HG03571 (cell line): ENCODE measurements at regions not wholly inside any gene's neighbourhood (a gene's known extent, or its start where the extent isn't known, plus 50 kb on each side); places are given as distances from the start of the nearest gene placed in this dataset.
"Not testable (repeated sequence)": the region's sequence is repeated elsewhere in the genome, so short reads cannot be mapped to it uniquely, and the experiment has no call there.

ENCODE experiments used
- ATAC-seq: cut with Tn5 transposase; IDR thresholded peaks from one replicate; pipeline ENCODE4 v1.9.1; 2021; ENCODE audit not compliant: unreplicated experiment

GRCh38 chr3:33919312-33920120, 121.1 kb downstream of the PDCD6IP start:
- ATAC-seq: no peak

- ATAC-seq: no peak
Observed at GRCh38 chr3:33920511-33920910, 122.1 kb downstream of the PDCD6IP start.

GRCh38 chr3:33921608-33922007, 123.2 kb downstream of the PDCD6IP start:
- ATAC-seq: no peak

- ATAC-seq: no peak
Observed at GRCh38 chr3:33926998-33927605, 128.7 kb downstream of the PDCD6IP start.

- no peak for ATAC-seq
Observed at GRCh38 chr3:33929813-33930212, 131.4 kb downstream of the PDCD6IP start.

GRCh38 chr3:33931512-33931911, 133.1 kb downstream of the PDCD6IP start:
- ATAC-seq: no peak

GRCh38 chr3:33932010-33932764, 133.8 kb downstream of the PDCD6IP start:
- no peak for ATAC-seq

GRCh38 chr3:33936171-33936920, 137.9 kb downstream of the PDCD6IP start:
- no peak for ATAC-seq

GRCh38 chr3:33936921-33937525, 138.6 kb downstream of the PDCD6IP start:
- no peak for ATAC-seq

GRCh38 chr3:33937628-33938027, 139.2 kb downstream of the PDCD6IP start:
- no peak for ATAC-seq

GRCh38 chr3:33940149-33940548, 141.7 kb downstream of the PDCD6IP start:
- ATAC-seq: no peak

- ATAC-seq: no peak
Observed at GRCh38 chr3:33940736-33941135, 142.3 kb downstream of the PDCD6IP start.

GRCh38 chr3:33941804-33942203, 143.4 kb downstream of the PDCD6IP start:
- ATAC-seq: no peak

- ATAC-seq: no peak
Observed at GRCh38 chr3:33942483-33943150, 144.2 kb downstream of the PDCD6IP start.

- ATAC-seq: no peak
Observed at GRCh38 chr3:33943277-33943676, 144.8 kb downstream of the PDCD6IP start.

- ATAC-seq: not testable (repeated sequence)
Observed at GRCh38 chr3:33946612-33947011, 148.2 kb downstream of the PDCD6IP start.

GRCh38 chr3:33947272-33948195, 149.1 kb downstream of the PDCD6IP start:
- no peak for ATAC-seq

- no peak for ATAC-seq
Observed at GRCh38 chr3:33949074-33949473, 150.6 kb downstream of the PDCD6IP start.

GRCh38 chr3:33954956-33955355, 156.5 kb downstream of the PDCD6IP start:
- no peak for ATAC-seq
